SK-N-SH (cell line): ENCODE measurements at regions not wholly inside any gene's neighbourhood (a gene's known extent, or its start where the extent isn't known, plus 50 kb on each side); places are given as distances from the start of the nearest gene placed in this dataset.

ENCODE experiments used
- CTCF ChIP-seq: fragments of 200-600 bp; sonication (generic); IDR thresholded peaks from 2 replicates; pipeline ENCODE4 v1.6.1; 2017; ENCODE audit warnings: antibody characterized with exemption, mild to moderate bottlenecking, moderate library complexity
- EP300 ChIP-seq, 2 experiments: IDR thresholded peaks; 2 replicates each; pipeline versions ENCODE4 v1.4.0 to v1.6.1; 2012; ENCODE audit warnings: borderline replicate concordance in 1 of 2, low read depth in 1 of 2, low read length in 1 of 2
- FOXJ3 ChIP-seq: sonication (generic); formaldehyde crosslinking; IDR thresholded peaks from 2 replicates; pipeline ENCODE4 v1.5.1; 2020; ENCODE audit warnings: mild to moderate bottlenecking, missing genetic modification reagents
- GABPA ChIP-seq: IDR thresholded peaks from 2 replicates; pipeline ENCODE4 v1.4.0; 2012; ENCODE audit warnings: low read depth, mild to moderate bottlenecking
- MAX ChIP-seq: IDR thresholded peaks from 2 replicates; pipeline ENCODE4 v1.4.0; 2012; ENCODE audit warnings: low read depth
- MXI1 ChIP-seq: IDR thresholded peaks from 2 replicates; pipeline ENCODE4 v1.6.1; 2012; ENCODE audit warnings: mild to moderate bottlenecking, low read depth, low read length, improper control_type of control experiment
- NFIC ChIP-seq: IDR thresholded peaks from 2 replicates; pipeline ENCODE4 v1.4.0; 2012; ENCODE audit warnings: borderline replicate concordance
- PBX3 ChIP-seq: IDR thresholded peaks from 2 replicates; pipeline ENCODE4; 2012
- POLR2AphosphoS5 ChIP-seq: IDR thresholded peaks from 2 replicates; pipeline ENCODE4 v1.6.1; 2012; ENCODE audit warnings: low read depth, low read length
- RXRA ChIP-seq: IDR thresholded peaks from 2 replicates; pipeline ENCODE4 v1.4.0; 2012; ENCODE audit warnings: low read depth, mild to moderate bottlenecking, borderline replicate concordance
- USF2 ChIP-seq: fragments of 150-350 bp; IDR thresholded peaks from 2 replicates; pipeline ENCODE4 v1.6.1; 2017; ENCODE audit warnings: antibody characterized with exemption, low read length, low read depth, borderline replicate concordance

- TF ChIP-seq USF2: no peak
- TF ChIP-seq GABPA: no peak
- no peak for TF ChIP-seq EP300 (IDR thresholded peaks at IDR 0.05; ENCODE audit: borderline replicate concordance in 1 of 2, low read depth in 1 of 2, low read length in 1 of 2)
- no peak for TF ChIP-seq FOXJ3 (CRISPR knock-in tag)
- no peak for TF ChIP-seq CTCF
- TF ChIP-seq PBX3: no peak
- no peak for TF ChIP-seq MXI1
- no peak for TF ChIP-seq RXRA
- TF ChIP-seq POLR2AphosphoS5: no peak
- TF ChIP-seq NFIC: no peak
- TF ChIP-seq MAX: no peak
Observed at GRCh38 chr1:56223968-56224367, 355.4 kb downstream of the PLPP3 start.
